Stimulated activated CD8-positive, alpha-beta memory T cell treated with anti-CD3 and anti-CD28 coated beads, Interleukin-2, amount 100 ng/mL, for 48 hours (primary cell): ENCODE measurements at regions not wholly inside any gene's neighbourhood (a gene's known extent, or its start where the extent isn't known, plus 50 kb on each side); places are given as distances from the start of the nearest gene placed in this dataset.

ENCODE experiments used
- DNase-seq, 2 donors: peaks; one replicate each; pipeline ENCODE4 v3.0.0-alpha.2; 2020; ENCODE audit warnings: low read depth in 2 of 2

DNA sequence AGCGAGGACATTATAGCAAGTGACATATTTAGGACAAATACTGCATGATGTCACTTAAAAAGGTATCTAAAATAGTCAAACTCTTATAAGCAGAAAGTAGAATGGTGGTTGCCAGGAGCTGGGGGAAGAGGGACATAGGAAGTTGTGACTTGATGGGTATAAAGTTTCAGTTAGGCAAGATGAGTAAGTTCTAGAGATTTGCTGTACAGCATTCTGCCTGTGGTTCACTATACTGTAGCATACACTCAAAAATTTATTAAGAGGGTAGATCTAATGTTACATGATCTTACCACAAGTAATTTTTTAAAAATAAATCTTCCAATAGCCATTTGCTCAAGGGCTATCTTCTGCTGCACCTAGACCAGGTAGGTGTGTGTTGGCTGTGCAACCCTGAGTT lies 78.1 kb upstream of the NPAS2 start:
- DNase-seq, result no peak

DNA sequence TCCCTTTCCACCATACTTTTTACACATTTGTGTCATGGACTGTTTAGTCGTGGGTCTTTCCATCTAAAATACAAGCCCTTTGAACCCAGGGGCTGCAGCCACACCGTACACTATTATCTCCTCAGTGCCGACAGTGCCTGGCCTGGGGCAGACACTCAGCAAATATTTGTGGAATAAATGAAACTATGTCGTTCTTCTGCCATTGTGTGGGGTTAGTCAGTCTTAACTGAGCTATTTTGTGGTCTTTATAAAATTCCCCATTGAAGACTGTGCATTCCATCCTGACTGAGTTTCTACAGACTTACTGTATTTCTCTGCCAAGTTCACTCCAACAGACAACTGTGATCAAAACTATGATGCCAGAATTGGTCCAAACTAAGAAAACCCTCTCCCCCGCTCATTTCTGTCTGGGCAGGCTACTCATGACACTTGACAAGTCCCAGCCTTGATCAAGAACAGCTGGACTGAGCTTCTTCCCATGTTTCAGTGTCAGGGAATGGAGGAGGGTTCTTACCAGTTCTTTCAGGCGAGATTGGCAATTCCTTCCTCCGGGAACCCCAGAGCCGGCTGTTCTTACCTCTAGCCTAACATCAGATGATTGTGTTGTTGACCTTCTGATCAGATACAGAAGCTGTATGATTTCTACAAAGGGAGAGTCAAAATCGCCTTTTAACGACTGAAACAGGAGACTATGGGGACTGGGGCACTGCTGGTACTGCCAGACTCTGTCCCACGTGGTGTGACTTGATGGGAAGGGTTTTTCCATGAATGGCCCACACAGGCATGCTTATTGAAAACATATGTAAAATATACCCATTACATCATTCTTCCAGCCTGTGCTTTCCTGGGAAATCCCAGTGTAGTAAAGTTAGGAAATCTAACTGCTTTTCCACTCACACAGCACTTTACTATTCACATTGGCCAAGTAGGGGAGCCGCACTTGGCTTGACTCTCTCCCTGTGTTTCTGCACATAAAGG lies 77.4 kb upstream of the NPAS2 start:
- no peak for DNase-seq

GRCh38 chr2:100743741-100744140 lies 76.2 kb upstream of the NPAS2 start:
- no peak for DNase-seq

- no peak for DNase-seq
Observed at GRCh38 chr2:100744184-100744583, 75.8 kb upstream of the NPAS2 start.

DNA sequence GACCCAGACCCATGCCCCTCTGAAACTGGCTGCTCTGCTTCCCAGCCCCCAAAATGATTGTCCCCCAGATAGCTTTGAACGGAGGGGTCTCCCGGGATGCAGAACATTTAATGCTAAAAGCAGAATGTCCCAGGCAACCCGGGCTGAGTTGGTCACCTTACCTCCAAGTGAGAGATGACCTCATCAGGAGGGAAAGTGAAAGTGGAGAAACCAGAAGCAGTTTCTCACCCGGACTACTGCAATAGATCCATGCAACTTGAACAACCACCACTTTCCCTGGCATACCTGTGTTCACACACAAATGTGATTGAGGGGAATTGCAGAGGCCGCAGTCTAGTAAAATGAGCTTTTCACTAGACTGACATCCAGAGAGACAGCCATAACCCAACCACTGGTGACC lies 75.3 kb upstream of the NPAS2 start:
- DNase-seq, result no peak

DNA sequence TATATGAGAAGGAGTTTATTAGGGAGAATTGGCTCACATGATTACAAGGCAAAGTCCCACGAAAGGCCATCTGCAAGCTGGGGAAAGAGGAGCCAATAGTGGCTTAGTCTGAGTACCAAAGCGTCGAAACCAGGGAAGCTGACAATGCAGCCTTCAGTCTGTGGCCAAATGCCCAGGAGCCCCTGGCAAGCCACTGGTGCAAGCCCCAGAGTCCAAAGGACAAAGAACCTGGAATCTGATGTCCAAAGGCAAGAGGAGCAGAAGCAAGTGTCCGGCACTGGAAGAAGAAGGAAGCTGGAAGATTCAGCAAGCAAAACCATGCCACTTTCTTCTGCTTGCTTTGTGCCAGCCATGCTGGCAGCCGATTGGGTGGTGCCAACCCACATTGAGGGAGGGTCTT lies 74.3 kb upstream of the NPAS2 start:
- no peak for DNase-seq

- DNase-seq, result no peak
Observed at GRCh38 chr2:100747551-100747950, 72.4 kb upstream of the NPAS2 start.

- no peak for DNase-seq
Observed at GRCh38 chr2:100747996-100748615, 71.8 kb upstream of the NPAS2 start.

DNA sequence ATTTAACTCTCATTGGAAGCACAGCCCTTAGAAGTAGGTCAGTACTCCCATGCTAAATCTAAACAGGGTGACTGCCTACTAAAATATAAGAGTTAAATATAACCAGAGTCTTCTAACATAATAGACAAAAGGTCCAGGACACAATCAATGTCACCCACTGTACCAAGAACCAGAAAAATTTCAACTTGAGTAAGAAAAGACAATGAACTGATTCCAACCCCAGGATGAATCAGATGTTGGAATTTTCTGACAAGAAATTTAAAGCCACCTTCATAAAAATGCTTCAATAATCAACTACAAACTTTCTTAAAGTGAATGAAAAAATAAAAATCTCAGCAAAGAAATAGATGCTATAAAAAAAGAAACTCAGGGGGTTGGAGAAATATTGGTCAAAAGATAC lies 71.3 kb upstream of the NPAS2 start:
- no peak for DNase-seq

GRCh38 chr2:100749771-100750542 lies 70.0 kb upstream of the NPAS2 start:
- no peak for DNase-seq

DNA sequence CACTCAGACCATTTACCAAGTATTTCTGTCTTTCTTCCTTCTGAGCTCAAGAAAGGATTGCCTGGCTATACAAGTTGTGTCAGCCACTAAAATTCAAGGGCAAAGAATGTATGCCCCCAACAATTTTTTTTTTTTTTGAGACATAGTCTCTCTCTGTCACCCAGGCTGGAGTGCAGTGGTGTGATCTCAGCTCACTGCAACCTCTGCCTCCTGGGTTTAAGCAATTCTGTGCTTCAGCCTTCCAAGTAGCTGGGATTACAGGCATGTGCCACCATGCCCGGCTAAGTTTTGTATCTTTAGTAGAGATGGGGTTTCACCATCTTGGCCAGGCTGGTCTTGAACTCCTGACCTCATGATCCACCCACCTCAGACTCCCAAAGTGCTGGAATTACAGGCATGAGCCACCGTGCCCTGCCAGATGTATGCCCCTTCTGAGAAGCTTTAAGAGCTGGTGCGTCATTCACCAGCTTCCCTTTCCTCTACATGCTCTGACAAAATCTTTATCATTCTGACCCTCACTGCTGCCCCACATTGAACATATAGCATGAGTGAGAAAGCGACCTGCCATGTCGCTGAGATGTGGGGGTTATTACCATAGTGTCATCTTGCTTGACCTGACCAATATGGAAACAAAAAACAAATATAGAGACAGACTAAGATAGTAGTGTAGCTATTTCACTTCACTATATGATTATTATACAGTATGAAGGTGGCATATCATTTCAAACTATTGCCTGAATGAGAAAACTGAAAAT lies 67.9 kb upstream of the NPAS2 start:
- peak in 1 of 2 donors; percentile 1 for DNase-seq

DNA sequence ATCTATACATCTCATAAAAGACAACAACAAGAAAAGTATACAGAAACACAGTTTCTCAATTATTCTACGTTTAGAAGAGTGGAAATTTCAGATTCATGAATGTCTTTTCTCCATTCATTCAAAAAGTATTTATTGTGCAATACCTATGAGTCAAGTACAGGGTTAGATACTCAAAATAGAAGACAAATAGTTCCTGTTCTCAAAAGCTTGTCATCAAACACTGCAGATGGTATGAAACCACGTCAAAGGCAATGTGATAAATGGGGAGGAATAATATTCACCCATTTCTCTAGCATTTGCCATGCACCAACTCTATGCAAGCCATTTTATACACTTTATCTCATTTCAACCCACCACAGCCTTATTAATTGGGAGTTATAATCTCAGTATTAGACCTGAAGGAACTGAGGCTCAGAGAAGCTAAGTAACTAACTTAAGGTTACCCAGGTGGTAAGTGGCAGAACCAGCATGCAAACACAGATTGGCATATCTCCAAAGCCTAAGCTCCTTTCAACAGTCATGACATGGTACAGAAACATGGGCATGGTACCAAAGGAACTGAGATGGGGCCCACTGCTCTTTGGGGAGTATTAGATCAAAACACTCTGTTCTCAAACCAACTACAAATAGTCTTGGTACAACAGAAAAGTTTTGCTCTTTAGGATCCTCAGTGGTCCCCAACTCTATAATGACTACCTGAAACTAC lies 67.2 kb upstream of the NPAS2 start:
- no peak for DNase-seq

GRCh38 chr2:100753444-100753843 lies 66.5 kb upstream of the NPAS2 start:
- no peak for DNase-seq

- DNase-seq, result no peak
Observed at GRCh38 chr2:100753881-100754280, 66.1 kb upstream of the NPAS2 start.

DNA sequence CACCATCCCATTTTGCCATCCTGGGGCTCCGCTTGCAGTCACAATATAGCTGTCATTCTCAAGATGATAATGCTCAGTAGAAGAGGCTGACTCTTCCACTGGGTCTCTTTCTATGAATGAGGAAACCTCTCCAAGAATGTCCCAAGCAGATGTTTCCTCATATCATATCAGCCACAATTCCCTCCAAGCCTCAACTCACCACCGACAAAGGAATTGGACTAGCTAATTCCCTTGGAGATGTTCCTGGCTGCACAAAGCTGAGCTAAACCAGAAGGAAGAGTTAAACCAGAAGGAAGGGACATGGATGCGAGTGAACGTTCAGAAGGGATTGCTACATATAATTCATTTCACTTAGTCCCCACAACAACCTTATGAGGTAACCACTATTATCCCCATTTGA lies 65.0 kb upstream of the NPAS2 start:
- no peak for DNase-seq

DNA sequence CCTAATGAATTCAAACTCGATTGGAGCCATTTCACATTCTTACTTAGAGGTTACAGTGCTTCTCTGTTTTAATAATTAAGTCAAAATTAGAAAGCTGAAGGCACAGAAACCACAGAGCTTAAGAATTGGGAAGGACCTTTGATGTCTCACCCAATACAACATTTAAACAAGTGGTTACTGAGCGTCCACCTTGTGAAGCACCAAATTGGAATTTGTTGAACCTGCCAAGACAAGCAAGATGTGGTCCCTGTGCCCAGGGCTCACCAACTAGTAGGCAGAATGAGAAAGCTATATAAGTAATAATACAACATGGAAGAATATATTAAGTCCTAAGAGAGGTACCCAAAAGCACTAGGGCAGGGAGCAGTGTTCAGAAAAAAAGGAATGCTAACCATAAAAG lies 64.5 kb upstream of the NPAS2 start:
- DNase-seq, result no peak

- no peak for DNase-seq
Observed at GRCh38 chr2:100756704-100757103, 63.2 kb upstream of the NPAS2 start.

DNA sequence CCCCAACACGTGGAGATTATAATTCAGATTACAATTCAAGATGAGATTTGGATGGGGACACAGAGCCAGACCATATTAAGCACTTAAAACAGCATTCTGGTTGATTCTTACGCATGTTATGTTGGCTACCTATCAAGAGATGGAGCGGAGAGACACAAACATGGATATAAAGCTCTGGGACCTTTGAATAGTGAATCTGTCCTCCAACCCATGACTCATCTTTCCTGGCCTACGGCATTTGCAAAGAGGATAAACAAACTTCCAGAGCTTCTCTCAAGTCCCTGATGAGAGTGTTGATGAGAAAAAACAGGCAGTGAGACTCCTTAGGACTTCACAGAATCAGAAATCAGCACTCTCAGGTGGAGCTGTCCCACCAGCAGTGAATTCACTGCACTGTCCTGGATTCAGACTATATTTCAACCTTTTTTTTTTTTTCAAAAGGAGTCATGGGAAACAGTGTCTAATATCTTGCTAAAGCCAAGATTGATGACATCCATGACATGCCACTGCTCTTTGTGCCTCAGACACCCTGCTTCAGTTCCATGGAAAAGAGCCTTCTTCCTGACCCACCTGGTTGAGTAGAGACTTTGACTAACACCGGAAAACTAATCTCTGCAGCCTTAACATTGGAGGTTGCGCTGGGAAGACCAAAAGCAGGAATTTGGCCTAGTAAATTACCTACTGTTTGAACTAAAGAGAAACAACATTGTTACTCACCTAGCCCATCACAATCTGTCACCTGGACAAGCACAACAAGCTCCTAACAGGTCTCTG lies 62.1 kb upstream of the NPAS2 start:
- no peak for DNase-seq

GRCh38 chr2:100759901-100760300 lies 60.0 kb upstream of the NPAS2 start:
- DNase-seq, result no peak

DNA sequence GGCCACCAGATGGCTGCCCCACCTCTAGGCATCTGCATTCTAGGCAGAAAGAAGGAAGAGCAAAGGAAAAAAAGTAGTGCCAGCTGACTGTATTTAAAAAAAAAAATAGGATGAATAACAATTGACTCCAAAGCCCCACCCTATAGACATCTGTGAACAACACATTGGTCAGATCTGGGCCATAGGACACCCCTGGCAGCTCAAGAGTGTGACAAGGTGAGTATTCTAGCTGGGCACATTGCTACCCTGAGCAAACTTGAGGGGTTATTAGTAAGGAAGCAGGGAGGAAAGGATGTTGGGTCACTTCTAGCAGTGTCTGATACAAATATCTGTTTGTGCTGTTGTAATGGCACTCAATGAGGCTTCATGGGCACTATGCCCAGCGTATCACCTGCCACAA lies 58.6 kb upstream of the NPAS2 start:
- no peak for DNase-seq
